Bronchial epithelial cell (primary cell): ENCODE measurements at regions not wholly inside any gene's neighbourhood (a gene's known extent, or its start where the extent isn't known, plus 50 kb on each side); places are given as distances from the start of the nearest gene placed in this dataset.

ENCODE experiments used
- DNase-seq: peaks from one replicate; pipeline ENCODE4 v3.0.0-alpha.2; 2010; ENCODE audit warnings: low read depth
- FAIRE-seq: peaks from 2 replicates; lab custom pipeline; 2011; peaks lifted over from hg19 to GRCh38; lab: Jason Lieb, UNC
- H3K27me3 ChIP-seq: 2 replicates; pipeline ENCODE4 v1.5.1; 2011; ENCODE audit warnings: low read length; ENCODE audit not compliant: control insufficient read depth, insufficient read depth
- H3K36me3 ChIP-seq: 2 replicates; pipeline ENCODE4 v1.5.1; 2011; ENCODE audit warnings: low read length; ENCODE audit not compliant: control insufficient read depth, insufficient read depth
- H3K4me3 ChIP-seq: 2 replicates; pipeline ENCODE4 v1.5.1; 2011; ENCODE audit warnings: mild to moderate bottlenecking, low read depth, low read length, control low read depth
- CTCF ChIP-seq: IDR thresholded peaks from 2 replicates; pipeline ENCODE4 v1.5.1; 2011; ENCODE audit warnings: mild to moderate bottlenecking, moderate library complexity, low read length, control low read depth, inconsistent platforms; ENCODE audit not compliant: insufficient read depth, severe bottlenecking

GRCh38 chr2:6393819-6394218, 471.9 kb downstream of the CMPK2 start:
- no peaks in the 10 kb centered on the region for H3K27me3 ChIP-seq
- no peak overlapping the region for H3K4me3 ChIP-seq
- no peaks in the 10 kb centered on the region for H3K36me3 ChIP-seq
- FAIRE-seq (no peak), DNase-seq (no peak)
- TF ChIP-seq CTCF: no peak

- no peak overlapping the region for H3K4me3 ChIP-seq
- no peak for FAIRE-seq
- H3K27me3 ChIP-seq: no peaks in the 10 kb centered on the region
- no peaks in the 10 kb centered on the region for H3K36me3 ChIP-seq
- TF ChIP-seq CTCF: no peak
- DNase-seq: peak; percentile 9
Observed at GRCh38 chr2:6394276-6394675, 471.4 kb downstream of the CMPK2 start.

DNA sequence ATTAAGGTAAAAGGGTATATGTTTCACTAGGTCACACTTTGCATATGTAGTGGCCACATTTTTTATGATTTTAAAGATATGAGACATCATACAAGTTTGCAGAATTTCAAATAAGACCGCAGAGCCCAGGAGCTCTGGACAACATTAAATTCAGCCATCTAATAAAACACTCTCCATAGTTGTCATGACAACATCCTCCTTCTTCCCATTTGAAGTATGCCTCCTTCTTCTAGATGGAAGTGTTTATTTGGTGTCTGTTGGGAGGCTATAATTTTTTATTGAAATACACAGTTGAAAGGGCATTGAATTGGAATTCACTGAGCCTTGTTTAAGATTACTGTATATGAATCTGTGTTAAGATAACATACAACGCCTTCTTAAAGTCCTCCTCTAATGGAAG, 467.3 kb downstream of the CMPK2 start:
- FAIRE-seq: no peak
- Histone ChIP-seq H3K27me3 (no peaks in the 10 kb centered on the region), H3K36me3 (no peaks in the 10 kb centered on the region), H3K4me3 (no peak overlapping the region)
- no peak for DNase-seq
- TF ChIP-seq CTCF: no peak

- no peak for TF ChIP-seq CTCF
- Histone ChIP-seq H3K27me3 (no peaks in the 10 kb centered on the region), H3K36me3 (no peaks in the 10 kb centered on the region), H3K4me3 (no peak overlapping the region)
- FAIRE-seq (no peak), DNase-seq (no peak)
Observed at GRCh38 chr2:6401301-6401700, 464.4 kb downstream of the CMPK2 start.

DNA sequence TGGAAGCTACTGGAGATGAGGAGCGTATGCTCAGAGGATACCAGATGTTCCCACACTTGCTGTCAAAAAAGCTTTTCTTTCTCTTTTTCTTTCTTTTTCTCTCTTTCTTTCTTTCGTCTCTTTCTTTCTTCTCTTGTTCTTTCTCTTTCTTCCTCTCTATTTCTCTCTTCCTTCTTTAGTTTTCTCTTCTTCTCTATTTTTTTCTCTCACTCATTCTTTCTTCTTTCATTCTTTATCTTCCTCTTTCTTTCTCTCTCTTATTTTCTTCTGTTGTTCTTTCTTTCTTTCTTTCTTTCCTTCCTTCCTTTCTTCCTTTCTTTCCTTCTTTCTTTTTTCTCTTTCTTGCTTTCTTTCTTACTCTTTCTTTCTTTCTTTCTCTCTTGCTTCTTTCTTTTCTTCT, 457.6 kb downstream of the CMPK2 start:
- DNase-seq (no peak), FAIRE-seq (no peak)
- no peak overlapping the region for H3K4me3 ChIP-seq
- no peak for TF ChIP-seq CTCF
- no peaks in the 10 kb centered on the region for H3K27me3 ChIP-seq
- no peaks in the 10 kb centered on the region for H3K36me3 ChIP-seq

GRCh38 chr2:6410313-6410712, 455.4 kb downstream of the CMPK2 start:
- Histone ChIP-seq H3K4me3 (no peak overlapping the region), H3K27me3 (no peaks in the 10 kb centered on the region), H3K36me3 (no peaks in the 10 kb centered on the region)
- no peak for TF ChIP-seq CTCF
- FAIRE-seq: no peak
- no peak for DNase-seq
